Neural cell (in vitro differentiated cells): ENCODE measurements at regions not wholly inside any gene's neighbourhood (a gene's known extent, or its start where the extent isn't known, plus 50 kb on each side); places are given as distances from the start of the nearest gene placed in this dataset.

ENCODE experiments used
- H2AFZ ChIP-seq: fragments of 200-600, 300-800 bp; sonication (generic), shearing (Covaris generic); 2 replicates; pipeline ENCODE4 v1.6.0; 2014; ENCODE audit warnings: low read depth, mild to moderate bottlenecking, antibody characterized with exemption, low read length, moderate library complexity
- H3F3A ChIP-seq: fragments of 200-600 bp; shearing (Covaris generic); 2 replicates; pipeline ENCODE4 v1.6.1; 2016; ENCODE audit warnings: mild to moderate bottlenecking, moderate library complexity, mixed read lengths, antibody characterized with exemption, low read length; ENCODE audit not compliant: insufficient read depth, poor library complexity, severe bottlenecking
- H3K27ac ChIP-seq: fragments of 200-600, 300-800 bp; sonication (generic), shearing (Covaris generic); 2 replicates; pipeline ENCODE4 v1.5.1; 2014; ENCODE audit warnings: mild to moderate bottlenecking, low read length, moderate library complexity
- H3K27me3 ChIP-seq: fragments of 300-800, 200-600 bp; sonication (generic), shearing (Covaris generic); 2 replicates; pipeline ENCODE4 v1.6.0; 2014; ENCODE audit warnings: mild to moderate bottlenecking, low read depth, low read length, moderate library complexity; ENCODE audit not compliant: insufficient read depth
- H3K36me3 ChIP-seq: fragments of 300-800, 200-600 bp; sonication (generic), shearing (Covaris generic); 2 replicates; pipeline ENCODE4 v1.5.1; 2014; ENCODE audit warnings: mild to moderate bottlenecking, antibody characterized with exemption, low read length, moderate library complexity; ENCODE audit not compliant: insufficient read depth
- H3K4me2 ChIP-seq: fragments of 300-800, 200-600 bp; sonication (generic), shearing (Covaris generic); 2 replicates; pipeline ENCODE4 v1.6.0; 2014; ENCODE audit warnings: mild to moderate bottlenecking, low read length
- H3K4me3 ChIP-seq: fragments of 300-800, 200-600 bp; sonication (generic), shearing (Covaris generic); 2 replicates; pipeline ENCODE4 v1.5.1; 2014; ENCODE audit warnings: mild to moderate bottlenecking, low read length, moderate library complexity
- H3K79me2 ChIP-seq: fragments of 200-600 bp; shearing (Covaris generic); replicated peaks from 2 replicates; pipeline ENCODE4 v1.6.0; 2014; ENCODE audit warnings: mild to moderate bottlenecking, low read length, moderate library complexity; ENCODE audit not compliant: insufficient read depth
- H3K9ac ChIP-seq: fragments of 300-800, 200-600 bp; sonication (generic), shearing (Covaris generic); 2 replicates; pipeline ENCODE4 v1.6.1; 2016; ENCODE audit warnings: mild to moderate bottlenecking, low read length, mixed read lengths
- H3K9me2 ChIP-seq: fragments of 200-600 bp; shearing (Covaris generic); 2 replicates; pipeline ENCODE4 v1.6.1; 2016; ENCODE audit warnings: mild to moderate bottlenecking, low read length, mixed read lengths; ENCODE audit not compliant: insufficient read depth
- H3K9me3 ChIP-seq: fragments of 200-600, 300-800 bp; sonication (generic), shearing (Covaris generic); 2 replicates; pipeline ENCODE4 v1.6.1; 2016; ENCODE audit warnings: mild to moderate bottlenecking, mixed run types, low read length, moderate library complexity, mixed read lengths
- H4K20me1 ChIP-seq: fragments of 200-600 bp; shearing (Covaris generic); 2 replicates; pipeline ENCODE4 v1.6.1; 2016; ENCODE audit warnings: mild to moderate bottlenecking, mixed run types; ENCODE audit not compliant: insufficient read depth
- EP300 ChIP-seq: fragments of 450-650 bp; conservative IDR thresholded peaks from 2 replicates; pipeline ENCODE4 v1.6.1; 2014; ENCODE audit warnings: antibody characterized with exemption, mild to moderate bottlenecking, moderate library complexity; ENCODE audit not compliant: poor library complexity, severe bottlenecking
- EZH2 ChIP-seq: fragments of 200-600, 300-800 bp; shearing (Covaris generic), sonication (generic); IDR thresholded peaks from 2 replicates; pipeline ENCODE4 v1.6.1; 2014; ENCODE audit warnings: antibody characterized with exemption, low read length, borderline replicate concordance, mild to moderate bottlenecking; ENCODE audit not compliant: insufficient read depth, poor library complexity, severe bottlenecking
- MXI1 ChIP-seq: fragments of 450-650 bp; conservative IDR thresholded peaks from 2 replicates; pipeline ENCODE4 v1.6.1; 2014; ENCODE audit warnings: antibody characterized with exemption, mild to moderate bottlenecking; ENCODE audit not compliant: poor library complexity, severe bottlenecking
- REST ChIP-seq: IDR thresholded peaks from 2 replicates; pipeline ENCODE4 v1.6.1; 2012; ENCODE audit warnings: borderline replicate concordance
- SMC3 ChIP-seq: fragments of 450-650 bp; conservative IDR thresholded peaks from 2 replicates; pipeline ENCODE4 v1.6.1; 2014; ENCODE audit warnings: antibody characterized with exemption, mild to moderate bottlenecking, moderate library complexity; ENCODE audit not compliant: poor library complexity
- TAF1 ChIP-seq: IDR thresholded peaks from 2 replicates; pipeline ENCODE4 v1.6.1; 2012; ENCODE audit warnings: low read depth
- TF ChIP-seq, protein P1 (sequence below): fragments of 450-650 bp; IDR thresholded peaks from 2 replicates; pipeline ENCODE4 v1.5.1; 2014; ENCODE audit warnings: antibody characterized with exemption, mild to moderate bottlenecking, moderate library complexity; ENCODE audit not compliant: poor library complexity, severe bottlenecking

DNA sequence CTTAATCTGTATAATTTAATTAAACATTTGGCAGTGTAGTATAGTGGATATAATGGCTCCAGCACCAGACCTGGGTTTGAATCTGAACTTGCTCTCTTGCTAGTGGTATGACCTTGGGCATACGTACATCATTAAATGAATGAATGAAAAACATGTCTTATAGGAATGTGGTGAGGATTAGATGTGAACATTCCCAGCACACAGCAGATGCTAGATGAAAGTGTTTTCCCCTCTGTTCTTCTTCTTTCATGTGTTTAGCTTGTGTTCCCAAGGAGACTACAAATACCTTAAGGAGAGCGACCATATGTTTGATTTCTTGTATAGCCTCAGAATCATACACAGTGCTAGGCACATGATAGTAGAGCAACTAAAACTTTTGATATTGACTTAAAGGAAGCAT is 56.5 kb downstream of the CT47B1 start:
- Histone ChIP-seq H3K27ac (no peak overlapping the region), H3K9ac (no peak overlapping the region), H4K20me1 (no peaks in the 10 kb centered on the region), H3K36me3 (no peaks in the 10 kb centered on the region), H3K4me2 (no peak overlapping the region), H3K27me3 (no peaks in the 10 kb centered on the region), H3K4me3 (no peak overlapping the region), H3K79me2 (no peaks in the 10 kb centered on the region), H3F3A (no peaks in the 10 kb centered on the region), H3K9me2 (no peaks in the 10 kb centered on the region), H3K9me3 (no peaks in the 10 kb centered on the region), H2AFZ (no peak overlapping the region)
- TF ChIP-seq TAF1 (no peak), REST (no peak), EP300 (no peak), EZH2 (no peak), SMC3 (no peak), MXI1 (no peak)
- TF ChIP-seq, protein P1, sequence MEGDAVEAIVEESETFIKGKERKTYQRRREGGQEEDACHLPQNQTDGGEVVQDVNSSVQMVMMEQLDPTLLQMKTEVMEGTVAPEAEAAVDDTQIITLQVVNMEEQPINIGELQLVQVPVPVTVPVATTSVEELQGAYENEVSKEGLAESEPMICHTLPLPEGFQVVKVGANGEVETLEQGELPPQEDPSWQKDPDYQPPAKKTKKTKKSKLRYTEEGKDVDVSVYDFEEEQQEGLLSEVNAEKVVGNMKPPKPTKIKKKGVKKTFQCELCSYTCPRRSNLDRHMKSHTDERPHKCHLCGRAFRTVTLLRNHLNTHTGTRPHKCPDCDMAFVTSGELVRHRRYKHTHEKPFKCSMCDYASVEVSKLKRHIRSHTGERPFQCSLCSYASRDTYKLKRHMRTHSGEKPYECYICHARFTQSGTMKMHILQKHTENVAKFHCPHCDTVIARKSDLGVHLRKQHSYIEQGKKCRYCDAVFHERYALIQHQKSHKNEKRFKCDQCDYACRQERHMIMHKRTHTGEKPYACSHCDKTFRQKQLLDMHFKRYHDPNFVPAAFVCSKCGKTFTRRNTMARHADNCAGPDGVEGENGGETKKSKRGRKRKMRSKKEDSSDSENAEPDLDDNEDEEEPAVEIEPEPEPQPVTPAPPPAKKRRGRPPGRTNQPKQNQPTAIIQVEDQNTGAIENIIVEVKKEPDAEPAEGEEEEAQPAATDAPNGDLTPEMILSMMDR, result no peak

GRCh38 chrX:120813982-120814381 is 61.7 kb downstream of the CT47B1 start:
- Histone ChIP-seq H3K79me2 (no peaks in the 10 kb centered on the region), H3K9me2 (no peaks in the 10 kb centered on the region), H3K4me2 (no peak overlapping the region), H4K20me1 (no peaks in the 10 kb centered on the region), H3K36me3 (no peaks in the 10 kb centered on the region), H3K27me3 (no peaks in the 10 kb centered on the region), H3K9ac (no peak overlapping the region), H3K4me3 (no peak overlapping the region), H2AFZ (no peak overlapping the region), H3K27ac (no peak overlapping the region), H3F3A (no peaks in the 10 kb centered on the region), H3K9me3 (no peaks in the 10 kb centered on the region)
- TF ChIP-seq REST, result no peak
- TF ChIP-seq, protein P1, result no peak
